Activated CD4-positive, alpha-beta T cell treated with anti-CD3 and anti-CD28 coated beads, Interleukin-2, amount 50 U/mL, for 48 hours (primary cell): ENCODE measurements at regions not wholly inside any gene's neighbourhood (a gene's known extent, or its start where the extent isn't known, plus 50 kb on each side); places are given as distances from the start of the nearest gene placed in this dataset.

Experiments
- DNase-seq, 2 experiments: peaks; one replicate each; pipeline ENCODE4 v3.0.0-alpha.2; 2020

- no peak for DNase-seq
These were observed 293.2 kb upstream of the CLINT1 start for GRCh38 chr5:158152136-158152535.

- no peak for DNase-seq
These were observed 288.3 kb upstream of the CLINT1 start for GRCh38 chr5:158147227-158147626.

GRCh38 chr5:158145827-158146226 lies 286.9 kb upstream of the CLINT1 start:
- DNase-seq = no peak

- DNase-seq = no peak
These were observed 284.1 kb upstream of the CLINT1 start for GRCh38 chr5:158143081-158143480.

GRCh38 chr5:158142156-158142555 lies 283.2 kb upstream of the CLINT1 start:
- no peak for DNase-seq

GRCh38 chr5:158140120-158140731 lies 281.3 kb upstream of the CLINT1 start:
- DNase-seq = no peak

GRCh38 chr5:158139161-158139560 lies 280.2 kb upstream of the CLINT1 start:
- no peak for DNase-seq

GRCh38 chr5:158135682-158136179 lies 276.8 kb upstream of the CLINT1 start:
- no peak for DNase-seq

GRCh38 chr5:158133369-158133768 lies 274.4 kb upstream of the CLINT1 start:
- no peak for DNase-seq

- DNase-seq = no peak
These were observed 268.6 kb upstream of the CLINT1 start for GRCh38 chr5:158127536-158127935.

GRCh38 chr5:158126442-158127405 lies 267.8 kb upstream of the CLINT1 start:
- no peak for DNase-seq

GRCh38 chr5:158124606-158125316 lies 265.8 kb upstream of the CLINT1 start:
- DNase-seq = no peak

- DNase-seq = no peak
These were observed 264.6 kb upstream of the CLINT1 start for GRCh38 chr5:158123595-158123994.

- no peak for DNase-seq
These were observed 262.7 kb upstream of the CLINT1 start for GRCh38 chr5:158121678-158122077.

- DNase-seq = no peak
These were observed 261.8 kb upstream of the CLINT1 start for GRCh38 chr5:158120760-158121159.

GRCh38 chr5:158119961-158120723 lies 261.2 kb upstream of the CLINT1 start:
- DNase-seq = no peak

GRCh38 chr5:158117467-158118160 lies 258.7 kb upstream of the CLINT1 start:
- no peak for DNase-seq

GRCh38 chr5:158116965-158117364 lies 258.0 kb upstream of the CLINT1 start:
- DNase-seq = no peak

GRCh38 chr5:158115468-158115867 lies 256.5 kb upstream of the CLINT1 start:
- no peak for DNase-seq

GRCh38 chr5:158108177-158108576 lies 249.2 kb upstream of the CLINT1 start:
- no peak for DNase-seq

GRCh38 chr5:158100373-158100888 lies 241.5 kb upstream of the CLINT1 start:
- no peak for DNase-seq
